HAP-1 (cell line): ENCODE measurements at regions not wholly inside any gene's neighbourhood (a gene's known extent, or its start where the extent isn't known, plus 50 kb on each side); places are given as distances from the start of the nearest gene placed in this dataset.

ENCODE experiments used
- DNase-seq, 2 experiments: peaks; one replicate each; pipeline ENCODE4 v3.0.0-alpha.2; 2016 to 2020; ENCODE audit warnings: low spot score in 2 of 2
- H3K27me3 ChIP-seq: fragments of 250-450 bp; sonication (Bioruptor Pico); 2 replicates; pipeline ENCODE4 v1.5.1; 2020; ENCODE audit warnings: low read depth, mild to moderate bottlenecking, moderate library complexity
- H3K36me3 ChIP-seq: fragments of 250-450 bp; sonication (Bioruptor Pico); replicated peaks from 2 replicates; pipeline ENCODE4 v1.5.1; 2020; ENCODE audit warnings: mild to moderate bottlenecking
- H3K4me1 ChIP-seq: fragments of 250-450 bp; sonication (Bioruptor Pico); 2 replicates; pipeline ENCODE4 v1.5.1; 2020; ENCODE audit warnings: mild to moderate bottlenecking
- H3K4me3 ChIP-seq: fragments of 250-450 bp; sonication (Bioruptor Pico); 2 replicates; pipeline ENCODE4 v1.5.1; 2020; ENCODE audit warnings: mild to moderate bottlenecking, moderate library complexity
- H3K9me3 ChIP-seq: fragments of 250-450 bp; sonication (Bioruptor Pico); 2 replicates; pipeline ENCODE4 v1.5.1; 2020; ENCODE audit warnings: mild to moderate bottlenecking, moderate library complexity
- in situ Hi-C: fragments of 300-500 bp; cut with MboI; formaldehyde crosslinking; loops from 3 replicates; pipeline ENCODE4 v1.14.3; 2020; ENCODE audit warnings: low sequenced_read_pairs, inconsistent platforms, mixed read lengths

DNA sequence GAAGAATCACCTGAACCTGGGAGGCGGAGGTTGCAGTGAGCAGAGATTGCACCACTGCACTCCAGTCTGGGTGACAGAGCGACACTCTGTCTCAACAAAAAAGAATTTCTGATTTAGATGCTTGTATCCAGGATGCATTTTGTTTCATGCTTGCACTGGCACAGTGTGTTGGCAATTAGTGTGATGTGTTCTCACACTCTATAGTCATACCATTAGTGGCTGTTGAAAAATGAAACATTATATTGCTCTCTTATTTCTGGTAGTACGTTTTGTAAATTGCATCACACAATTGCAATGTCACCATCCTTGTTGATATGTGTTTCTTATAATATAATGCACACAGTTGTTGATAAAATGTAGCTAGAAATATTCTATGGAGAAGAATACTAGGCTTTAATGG, 51.3 kb upstream of the RMST start:
- Histone ChIP-seq H3K27me3 (no peaks in the 10 kb centered on the region; the same call in none of the 2 replicates), H3K4me3 (no peak overlapping the region), H3K36me3 (no peaks in the 10 kb centered on the region), H3K9me3 (no peaks in the 10 kb centered on the region), H3K4me1 (no peaks in the 10 kb centered on the region)
- no peak for DNase-seq
- in situ Hi-C loops, result loop anchor here (25.0 kb wide), 1 partner anchor 424 kb away; no protein-coding TSS in a partner anchor
